PC-9 (cell line): ENCODE measurements at regions not wholly inside any gene's neighbourhood (a gene's known extent, or its start where the extent isn't known, plus 50 kb on each side); places are given as distances from the start of the nearest gene placed in this dataset.

Experiments used
- BruUV-seq: library from RNA; stranded (reverse); fragments of 400-500 nt; replicated peaks from 2 replicates; lab custom pipeline; 2021; lab: Mats Ljungman, UMichigan
- CTCF ChIA-PET: fragments of 300-600 bp; sonication (Branson Sonifier 250); formaldehyde crosslinking; loops from one replicate; lab custom pipeline; 2022; ENCODE audit warnings: antibody characterized with exemption; lab: Charles Lee
- POLR2A ChIA-PET: fragments of 300-600 bp; sonication (Branson Sonifier 250); formaldehyde crosslinking; loops from one replicate; lab custom pipeline; 2022; ENCODE audit warnings: antibody characterized with exemption; ENCODE audit not compliant: unreplicated experiment; lab: Charles Lee
- DNase-seq, 2 experiments: peaks; one replicate each; pipeline versions ENCODE4 v3.0.0 to v3.0.0-alpha.2; 2015 to 2022; ENCODE audit warnings: mixed read lengths in 1 of 2
- H2AFZ ChIP-seq: fragments of 200-600 bp; sonication (generic); 2 replicates; pipeline ENCODE4 v1.8.1; 2017; ENCODE audit warnings: antibody characterized with exemption
- H3F3A ChIP-seq: fragments of 200-600 bp; sonication (generic); 2 replicates; pipeline ENCODE4 v1.8.1; 2017; ENCODE audit warnings: antibody characterized with exemption, mild to moderate bottlenecking, low read depth; ENCODE audit not compliant: insufficient read depth
- H3K27ac ChIP-seq: fragments of 200-600 bp; sonication (generic); 2 replicates; pipeline ENCODE4 v1.6.1; 2016; ENCODE audit warnings: mixed run types
- H3K27me3 ChIP-seq: fragments of 200-600 bp; sonication (generic); 2 replicates; pipeline ENCODE4 v1.6.1; 2016; ENCODE audit warnings: low read depth, mixed run types; ENCODE audit not compliant: insufficient read depth
- H3K36me3 ChIP-seq: fragments of 200-600 bp; sonication (generic); 2 replicates; pipeline ENCODE4 v1.6.1; 2016; ENCODE audit warnings: low read depth, mixed run types
- H3K4me1 ChIP-seq: fragments of 200-600 bp; sonication (generic); replicated peaks from 2 replicates; pipeline ENCODE4 v1.6.1; 2016; ENCODE audit warnings: mixed run types; ENCODE audit not compliant: insufficient read depth
- H3K4me2 ChIP-seq: fragments of 200-600 bp; sonication (generic); 2 replicates; pipeline ENCODE4 v1.6.1; 2017; ENCODE audit warnings: mixed run types
- H3K4me3 ChIP-seq: fragments of 200-600 bp; sonication (generic); 2 replicates; pipeline ENCODE4 v1.6.1; 2016; ENCODE audit warnings: mixed run types
- H3K79me2 ChIP-seq: fragments of 200-600 bp; sonication (generic); 2 replicates; pipeline ENCODE4 v1.6.1; 2017; ENCODE audit warnings: low read depth, mixed run types
- H3K9me2 ChIP-seq: fragments of 200-600 bp; sonication (generic); 2 replicates; pipeline ENCODE4 v1.8.1; 2017; ENCODE audit warnings: mild to moderate bottlenecking; ENCODE audit not compliant: insufficient read depth
- H3K9me3 ChIP-seq: fragments of 200-600 bp; sonication (generic); 2 replicates; pipeline ENCODE4 v1.8.1; 2016; ENCODE audit warnings: low read depth; ENCODE audit not compliant: insufficient read depth
- H4K20me1 ChIP-seq: fragments of 200-600 bp; sonication (generic); 2 replicates; pipeline ENCODE4 v1.8.1; 2017; ENCODE audit not compliant: insufficient read depth
- CTCF ChIP-seq: fragments of 200-600 bp; sonication (generic); conservative IDR thresholded peaks from 2 replicates; pipeline ENCODE4 v1.6.1; 2017; ENCODE audit warnings: mixed run types, antibody characterized with exemption, mild to moderate bottlenecking, moderate library complexity
- EZH2 ChIP-seq: fragments of 200-600 bp; sonication (generic); IDR thresholded peaks from 2 replicates; pipeline ENCODE4 v1.8.0; 2017; ENCODE audit warnings: antibody characterized with exemption, low read depth
- intact Hi-C: fragments of 100-400 bp; cut with micrococcal nuclease; formaldehyde crosslinking; loops from one replicate; pipeline ENCODE4 v1.10.0; 2022; ENCODE audit not compliant: unreplicated experiment

GRCh38 chr7:47720907-47721244 is 139.0 kb upstream of the TNS3 start:
- Histone ChIP-seq H3K9me2 (no peaks in the 10 kb centered on the region), H3K27me3 (no peaks in the 10 kb centered on the region), H3K9me3 (no peaks in the 10 kb centered on the region), H4K20me1 (no peaks in the 10 kb centered on the region), H3K4me1 (peaks cover 21% of the 10 kb centered on the region), H3K27ac (no peak overlapping the region), H3K79me2 (no peaks in the 10 kb centered on the region), H3K36me3 (no peaks in the 10 kb centered on the region), H3K4me3 (no peak overlapping the region), H2AFZ (no peak overlapping the region), H3K4me2 (no peak overlapping the region), H3F3A (peaks cover 20% of the 10 kb centered on the region)
- ChIA-PET POLR2A (no interaction called here), CTCF (no interaction called here)
- no peak for DNase-seq
- TF ChIP-seq EZH2, result no peak
- TF ChIP-seq CTCF, result no peak
- intact Hi-C loops, result no loop called here
- BruUV-seq, result no TSS peak

GRCh38 chr7:47720141-47720906 is 138.4 kb upstream of the TNS3 start:
- Histone ChIP-seq H3F3A (peaks cover 14% of the 10 kb centered on the region), H3K27me3 (no peaks in the 10 kb centered on the region), H3K9me2 (no peaks in the 10 kb centered on the region), H3K4me2 (no peak overlapping the region), H3K9me3 (no peaks in the 10 kb centered on the region), H3K27ac (no peak overlapping the region), H2AFZ (no peak overlapping the region), H3K4me3 (no peak overlapping the region), H4K20me1 (no peaks in the 10 kb centered on the region), H3K79me2 (no peaks in the 10 kb centered on the region), H3K36me3 (no peaks in the 10 kb centered on the region), H3K4me1 (peaks cover 16% of the 10 kb centered on the region)
- POLR2A ChIA-PET, result no interaction called here
- CTCF ChIA-PET, result no interaction called here
- BruUV-seq, result no TSS peak
- DNase-seq, result no peak
- TF ChIP-seq CTCF (no peak), EZH2 (no peak)
- intact Hi-C loops, result no loop called here

- H3F3A ChIP-seq, result peaks cover 8% of the 10 kb centered on the region
- BruUV-seq, result no TSS peak
- no peak overlapping the region for H3K27ac ChIP-seq
- H4K20me1 ChIP-seq, result no peaks in the 10 kb centered on the region
- H3K36me3 ChIP-seq, result no peaks in the 10 kb centered on the region
- ChIA-PET CTCF (no interaction called here), POLR2A (no interaction called here)
- no peak for DNase-seq
- no peaks in the 10 kb centered on the region for H3K9me2 ChIP-seq
- H3K27me3 ChIP-seq, result no peaks in the 10 kb centered on the region
- intact Hi-C loops, result no loop called here
- no peak overlapping the region for H3K4me2 ChIP-seq
- no peak overlapping the region for H3K4me3 ChIP-seq
- H3K79me2 ChIP-seq, result no peaks in the 10 kb centered on the region
- peaks cover 9% of the 10 kb centered on the region for H3K4me1 ChIP-seq
- H2AFZ ChIP-seq, result no peak overlapping the region
- H3K9me3 ChIP-seq, result no peaks in the 10 kb centered on the region
- no peak for TF ChIP-seq CTCF
- no peak for TF ChIP-seq EZH2
Measured at GRCh38 chr7:47719675-47720074, 137.8 kb upstream of the TNS3 start.
